C4-2B (cell line): ENCODE measurements at regions not wholly inside any gene's neighbourhood (a gene's known extent, or its start where the extent isn't known, plus 50 kb on each side); places are given as distances from the start of the nearest gene placed in this dataset.

Experiments used
- CTCF ChIP-seq: fragments of 450-650 bp; conservative IDR thresholded peaks from 2 replicates; pipeline ENCODE4 v1.5.1; 2017; ENCODE audit warnings: mild to moderate bottlenecking
- ZFX ChIP-seq: fragments of 450-650 bp; IDR thresholded peaks from 2 replicates; pipeline ENCODE4 v1.6.1; 2017

- no peak; the same call in 1 of the 2 replicates for TF ChIP-seq CTCF
- TF ChIP-seq ZFX = no peak
These were observed 2003.4 kb downstream of the MAT2B start for GRCh38 chr5:165508861-165509260.
